Fibroblast of lung (primary cell): ENCODE measurements at regions not wholly inside any gene's neighbourhood (a gene's known extent, or its start where the extent isn't known, plus 50 kb on each side); places are given as distances from the start of the nearest gene placed in this dataset.

Experiments used
- DNase-seq, 2 donors: peaks; one replicate each; pipeline versions ENCODE4 v3.0.0 to v3.0.0-alpha.2; 2010; ENCODE audit warnings: low read depth in 2 of 2
- H2AFZ ChIP-seq: 2 replicates; pipeline ENCODE4 v1.5.1; 2012; ENCODE audit warnings: low read length, control low read depth, inconsistent platforms
- H3K27ac ChIP-seq: 2 replicates; pipeline ENCODE4 v1.5.1; 2011; ENCODE audit warnings: low read length, control low read depth; ENCODE audit not compliant: insufficient read depth
- H3K27me3 ChIP-seq: 2 replicates; pipeline ENCODE4 v1.5.1; 2011; ENCODE audit warnings: mild to moderate bottlenecking, low read length; ENCODE audit not compliant: control insufficient read depth, insufficient read depth
- H3K36me3 ChIP-seq: 2 replicates; pipeline ENCODE4 v1.5.1; 2011; ENCODE audit warnings: low read length; ENCODE audit not compliant: control insufficient read depth, insufficient read depth
- H3K4me1 ChIP-seq: 2 replicates; pipeline ENCODE4 v1.5.1; 2011; ENCODE audit warnings: low read length; ENCODE audit not compliant: control insufficient read depth, insufficient read depth; ENCODE audit errors: extremely low read depth
- H3K4me2 ChIP-seq: 2 replicates; pipeline ENCODE4 v1.5.1; 2011; ENCODE audit warnings: low read length, control low read depth; ENCODE audit not compliant: insufficient read depth; ENCODE audit errors: extremely low read depth
- H3K4me3 ChIP-seq, 4 experiments: fragments of 200-600 bp in 1 of 4; sonication (generic) in 1 of 4; replicated peaks in 1 of 4; 2 replicates each; pipeline ENCODE4 v1.5.1; 2011 to 2016; ENCODE audit warnings: low read length in 4 of 4, low read depth in 3 of 4, mild to moderate bottlenecking in 3 of 4, control low read depth in 2 of 4, inconsistent platforms in 1 of 4, mixed read lengths in 1 of 4; ENCODE audit not compliant: insufficient read depth in 1 of 4; ENCODE audit errors: control extremely low read depth in 1 of 4
- H3K79me2 ChIP-seq: 2 replicates; pipeline ENCODE4 v1.5.1; 2012; ENCODE audit warnings: mild to moderate bottlenecking, low read length, inconsistent platforms; ENCODE audit not compliant: control insufficient read depth, insufficient read depth
- H3K9ac ChIP-seq: 2 replicates; pipeline ENCODE4 v1.5.1; 2011; ENCODE audit warnings: mild to moderate bottlenecking, low read length, control low read depth; ENCODE audit not compliant: insufficient read depth
- H3K9me3 ChIP-seq: 2 replicates; pipeline ENCODE4 v1.5.1; 2012; ENCODE audit warnings: low read depth, low read length; ENCODE audit not compliant: control insufficient read depth, insufficient read depth
- H4K20me1 ChIP-seq: 2 replicates; pipeline ENCODE4 v1.5.1; 2011; ENCODE audit warnings: low read length; ENCODE audit not compliant: control insufficient read depth, insufficient read depth; ENCODE audit errors: extremely low read depth
- EZH2 ChIP-seq: IDR thresholded peaks from 2 replicates; pipeline ENCODE4 v1.5.1; 2012; ENCODE audit warnings: low read length, control low read depth, mild to moderate bottlenecking; ENCODE audit errors: missing control alignments
- TF ChIP-seq, protein P1 (sequence below), 2 donors: IDR thresholded peaks in 1 of 2; conservative IDR thresholded peaks in 1 of 2; 1 replicate in 1 of 2; 2 replicates in 1 of 2; pipeline ENCODE4 v1.5.1; 2011 to 2012; ENCODE audit warnings: low read length in 2 of 2, control low read depth in 1 of 2, inconsistent platforms in 1 of 2, low read depth in 1 of 2, mild to moderate bottlenecking in 1 of 2

DNA sequence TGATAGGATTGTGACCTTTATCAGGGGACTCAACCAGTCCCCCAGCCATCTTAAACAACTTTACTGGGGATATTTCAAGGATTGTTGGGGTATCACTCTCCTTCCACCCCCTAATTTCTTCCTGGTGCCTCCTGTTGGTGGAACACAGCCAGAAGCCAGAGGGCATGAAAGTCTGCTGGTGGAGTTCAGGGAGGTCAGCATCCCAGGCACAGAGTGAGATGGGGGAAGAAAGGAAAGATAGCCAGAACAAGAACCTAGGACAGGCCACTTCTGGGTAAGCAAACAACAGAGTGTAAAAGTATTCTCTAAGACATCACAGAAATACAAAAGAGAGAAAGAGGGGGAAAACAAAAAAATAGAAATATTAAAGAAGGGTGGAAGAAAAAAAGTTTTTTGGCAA, 101.8 kb downstream of the SPRY2 start:
- Histone ChIP-seq H2AFZ (no peak overlapping the region), H3K4me3 (no peak overlapping the region), H3K27ac (no peak overlapping the region), H3K27me3 (no peaks in the 10 kb centered on the region), H3K4me2 (no peak overlapping the region), H3K9me3 (no peaks in the 10 kb centered on the region), H3K36me3 (no peaks in the 10 kb centered on the region), H3K4me1 (no peaks in the 10 kb centered on the region), H4K20me1 (no peaks in the 10 kb centered on the region), H3K9ac (no peak overlapping the region), H3K79me2 (no peaks in the 10 kb centered on the region)
- DNase-seq: no peak
- TF ChIP-seq, protein P1, sequence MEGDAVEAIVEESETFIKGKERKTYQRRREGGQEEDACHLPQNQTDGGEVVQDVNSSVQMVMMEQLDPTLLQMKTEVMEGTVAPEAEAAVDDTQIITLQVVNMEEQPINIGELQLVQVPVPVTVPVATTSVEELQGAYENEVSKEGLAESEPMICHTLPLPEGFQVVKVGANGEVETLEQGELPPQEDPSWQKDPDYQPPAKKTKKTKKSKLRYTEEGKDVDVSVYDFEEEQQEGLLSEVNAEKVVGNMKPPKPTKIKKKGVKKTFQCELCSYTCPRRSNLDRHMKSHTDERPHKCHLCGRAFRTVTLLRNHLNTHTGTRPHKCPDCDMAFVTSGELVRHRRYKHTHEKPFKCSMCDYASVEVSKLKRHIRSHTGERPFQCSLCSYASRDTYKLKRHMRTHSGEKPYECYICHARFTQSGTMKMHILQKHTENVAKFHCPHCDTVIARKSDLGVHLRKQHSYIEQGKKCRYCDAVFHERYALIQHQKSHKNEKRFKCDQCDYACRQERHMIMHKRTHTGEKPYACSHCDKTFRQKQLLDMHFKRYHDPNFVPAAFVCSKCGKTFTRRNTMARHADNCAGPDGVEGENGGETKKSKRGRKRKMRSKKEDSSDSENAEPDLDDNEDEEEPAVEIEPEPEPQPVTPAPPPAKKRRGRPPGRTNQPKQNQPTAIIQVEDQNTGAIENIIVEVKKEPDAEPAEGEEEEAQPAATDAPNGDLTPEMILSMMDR (conservative IDR thresholded peaks at IDR 0.05 in 1 of 2, IDR thresholded peaks at IDR 0.05 in 1 of 2; ENCODE audit: low read depth in 1 of 2, low read length in 2 of 2): no peak
- no peak for TF ChIP-seq EZH2

DNA sequence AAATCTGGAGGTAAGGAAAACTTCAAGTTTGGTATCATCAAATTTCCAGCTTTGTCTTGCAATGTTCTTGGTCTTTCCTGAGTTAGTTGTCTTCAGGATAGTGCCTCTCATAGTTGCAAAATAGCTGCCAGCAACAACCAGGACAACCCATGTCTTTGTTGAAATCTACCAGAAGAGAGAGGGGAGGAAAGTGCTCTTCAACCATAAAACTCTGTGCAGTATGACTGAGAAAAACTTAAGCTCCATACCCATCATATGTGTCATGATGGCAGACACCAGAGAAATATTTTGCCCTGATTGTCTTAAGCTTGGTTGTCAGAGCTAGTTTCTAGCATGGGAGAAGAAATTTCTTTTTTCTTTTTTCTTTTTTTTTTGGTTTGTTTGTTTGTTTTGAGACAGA, 103.3 kb downstream of the SPRY2 start:
- no peaks in the 10 kb centered on the region for H3K4me1 ChIP-seq
- no peak overlapping the region for H3K4me2 ChIP-seq
- no peak overlapping the region for H3K4me3 ChIP-seq
- H3K9ac ChIP-seq: no peak overlapping the region
- no peaks in the 10 kb centered on the region for H3K9me3 ChIP-seq
- H3K36me3 ChIP-seq: no peaks in the 10 kb centered on the region
- no peaks in the 10 kb centered on the region for H3K27me3 ChIP-seq
- no peak overlapping the region for H3K27ac ChIP-seq
- TF ChIP-seq, protein P1 (conservative IDR thresholded peaks at IDR 0.05 in 1 of 2, IDR thresholded peaks at IDR 0.05 in 1 of 2; ENCODE audit: low read depth in 1 of 2, low read length in 2 of 2): no peak
- TF ChIP-seq EZH2: no peak
- peak in 1 of 2 donors; percentile 47 for DNase-seq
- H3K79me2 ChIP-seq: no peaks in the 10 kb centered on the region
- no peak overlapping the region for H2AFZ ChIP-seq
- H4K20me1 ChIP-seq: no peaks in the 10 kb centered on the region

DNA sequence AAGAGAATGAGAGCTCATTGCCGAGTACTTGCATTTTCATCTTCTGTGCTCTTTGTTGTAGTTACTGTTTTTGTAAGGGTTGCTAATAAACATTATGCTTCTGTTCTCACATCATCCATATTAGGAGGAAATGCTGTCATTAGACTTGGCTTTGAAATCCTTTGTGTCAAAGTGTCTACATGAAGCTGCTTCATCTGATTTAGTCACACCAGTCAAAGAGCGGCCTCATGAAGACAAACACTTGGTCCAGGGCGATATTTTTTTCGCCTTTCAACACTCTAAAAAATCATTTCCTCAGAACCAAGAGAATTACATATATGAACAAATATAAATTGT, 105.0 kb downstream of the SPRY2 start:
- no peaks in the 10 kb centered on the region for H3K4me1 ChIP-seq
- no peak overlapping the region for H3K4me2 ChIP-seq
- H3K27me3 ChIP-seq: no peaks in the 10 kb centered on the region
- no peak overlapping the region for H3K9ac ChIP-seq
- no peaks in the 10 kb centered on the region for H3K9me3 ChIP-seq
- H2AFZ ChIP-seq: no peak overlapping the region
- H4K20me1 ChIP-seq: no peaks in the 10 kb centered on the region
- no peaks in the 10 kb centered on the region for H3K36me3 ChIP-seq
- no peaks in the 10 kb centered on the region for H3K79me2 ChIP-seq
- H3K4me3 ChIP-seq: no peak overlapping the region
- no peak overlapping the region for H3K27ac ChIP-seq
- DNase-seq: peak in 1 of 2 donors; percentile 25
- TF ChIP-seq, protein P1 (conservative IDR thresholded peaks at IDR 0.05 in 1 of 2, IDR thresholded peaks at IDR 0.05 in 1 of 2; ENCODE audit: low read depth in 1 of 2, low read length in 2 of 2): no peak
- no peak for TF ChIP-seq EZH2
